Right lobe of liver (tissue), 6 donors: ENCODE measurements at regions not wholly inside any gene's neighbourhood (a gene's known extent, or its start where the extent isn't known, plus 50 kb on each side); places are given as distances from the start of the nearest gene placed in this dataset.

Experiments
- ATAC-seq, 4 donors: fragments of 200-7000 bp; cut with Tn5 transposase; one replicate each; pipeline ENCODE4 v1.9.1; 2020; ENCODE audit warnings: mild to moderate bottlenecking in 4 of 4, moderate library complexity in 4 of 4
- DNase-seq, 3 donors: peaks; one replicate each; pipeline ENCODE4 v3.0.0-alpha.2; 2020
- H3K27ac ChIP-seq, 3 donors: fragments of 200-600 bp; one replicate each; pipeline ENCODE4 v1.8.0; 2022
- H3K27me3 ChIP-seq, 2 donors: fragments of 200-600 bp; one replicate each; pipeline ENCODE4 v1.8.0; 2022
- H3K36me3 ChIP-seq, 4 donors: fragments of 200-600 bp; sonication (generic) in 1 of 4; one replicate each; pipeline versions ENCODE4 v1.5.1 to v1.8.0; 2017 to 2022; ENCODE audit warnings: control low read depth in 1 of 4
- H3K4me1 ChIP-seq, 4 donors: fragments of 200-600 bp; sonication (generic) in 1 of 4; one replicate each; pipeline versions ENCODE4 v1.5.1 to v1.8.0; 2017 to 2022; ENCODE audit warnings: control low read depth in 1 of 4
- H3K4me3 ChIP-seq, 3 donors: fragments of 200-600 bp; one replicate each; pipeline ENCODE4 v1.8.0; 2022
- H3K9me3 ChIP-seq, 4 donors: fragments of 200-600 bp; sonication (generic) in 1 of 4; one replicate each; pipeline versions ENCODE4 v1.5.1 to v1.8.0; 2017 to 2022; ENCODE audit warnings: control low read depth in 1 of 4
- POLR2A ChIP-seq: fragments of 450-650 bp; IDR thresholded peaks from one replicate; pipeline ENCODE4 v1.6.1; 2017; ENCODE audit warnings: antibody characterized with exemption, mild to moderate bottlenecking
- WGBS: methylation state at CpG from one replicate; pipeline ENCODE4 v1.1.6; 2018; ENCODE audit warnings: low coverage, low lambda C conversion rate; ENCODE audit not compliant: insufficient coverage; ENCODE audit errors: missing lambda C conversion rate; 5-methylcytosine and 5-hydroxymethylcytosine counted together
- intact Hi-C, 2 donors: fragments of 100-400 bp; cut with DNase I; formaldehyde crosslinking; loops; one replicate each; pipeline versions ENCODE4 v1.11.2 to v1.14.1; 2022
- TF ChIP-seq, protein P1 (sequence below), 4 donors: fragments of 200-600 bp in 3 of 4; fragments of 450-650 bp in 1 of 4; IDR thresholded peaks; one replicate each; pipeline versions ENCODE4 v1.5.1 to v1.8.0; 2016 to 2022; ENCODE audit warnings: antibody characterized with exemption in 4 of 4, mild to moderate bottlenecking in 2 of 4
- donor health status: DM: no; HTN: yes; CAD: no.
- donor health status: DM: no; HTN: no; CAD: no.
- donor health status: DM: no; HTN: no; CAD: no.
- donor health status: DM: no; HTN: yes; CAD: no.
- donor health status: DM: no; HTN: yes; CAD: no.

DNA sequence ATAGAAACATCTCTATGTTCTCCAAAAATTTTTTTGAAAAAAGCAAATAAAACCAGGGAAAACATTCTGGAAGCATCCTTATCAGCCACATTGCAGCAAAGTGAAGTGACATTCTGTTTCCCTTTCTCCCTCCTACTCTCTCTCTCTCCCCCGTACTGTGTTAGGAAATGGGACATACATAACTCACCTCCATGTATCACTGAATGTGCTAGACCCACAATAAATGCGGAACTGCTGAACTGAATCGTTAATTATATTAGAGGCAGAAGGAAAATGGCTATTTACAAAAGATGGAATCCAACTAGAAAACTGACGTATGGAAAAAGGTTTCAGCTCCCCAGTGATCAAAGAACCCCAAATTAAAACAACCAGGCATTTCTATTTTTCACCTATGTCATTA is 129.8 kb downstream of the MINAR1 start:
- Histone ChIP-seq H3K4me1 (no peaks in the 10 kb centered on the region), H3K36me3 (no peaks in the 10 kb centered on the region), H3K27ac (no peak overlapping the region), H3K9me3 (no peaks in the 10 kb centered on the region), H3K27me3 (no peaks in the 10 kb centered on the region), H3K4me3 (no peak overlapping the region)
- ATAC-seq (no peak), DNase-seq (no peak)
- WGBS = 64% methylated on average over 4 of the region's 4 CpGs
- intact Hi-C loops = no loop called here
- TF ChIP-seq, protein P1, sequence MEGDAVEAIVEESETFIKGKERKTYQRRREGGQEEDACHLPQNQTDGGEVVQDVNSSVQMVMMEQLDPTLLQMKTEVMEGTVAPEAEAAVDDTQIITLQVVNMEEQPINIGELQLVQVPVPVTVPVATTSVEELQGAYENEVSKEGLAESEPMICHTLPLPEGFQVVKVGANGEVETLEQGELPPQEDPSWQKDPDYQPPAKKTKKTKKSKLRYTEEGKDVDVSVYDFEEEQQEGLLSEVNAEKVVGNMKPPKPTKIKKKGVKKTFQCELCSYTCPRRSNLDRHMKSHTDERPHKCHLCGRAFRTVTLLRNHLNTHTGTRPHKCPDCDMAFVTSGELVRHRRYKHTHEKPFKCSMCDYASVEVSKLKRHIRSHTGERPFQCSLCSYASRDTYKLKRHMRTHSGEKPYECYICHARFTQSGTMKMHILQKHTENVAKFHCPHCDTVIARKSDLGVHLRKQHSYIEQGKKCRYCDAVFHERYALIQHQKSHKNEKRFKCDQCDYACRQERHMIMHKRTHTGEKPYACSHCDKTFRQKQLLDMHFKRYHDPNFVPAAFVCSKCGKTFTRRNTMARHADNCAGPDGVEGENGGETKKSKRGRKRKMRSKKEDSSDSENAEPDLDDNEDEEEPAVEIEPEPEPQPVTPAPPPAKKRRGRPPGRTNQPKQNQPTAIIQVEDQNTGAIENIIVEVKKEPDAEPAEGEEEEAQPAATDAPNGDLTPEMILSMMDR (IDR thresholded peaks at IDR 0.05) = no peak
- TF ChIP-seq POLR2A = no peak

DNA sequence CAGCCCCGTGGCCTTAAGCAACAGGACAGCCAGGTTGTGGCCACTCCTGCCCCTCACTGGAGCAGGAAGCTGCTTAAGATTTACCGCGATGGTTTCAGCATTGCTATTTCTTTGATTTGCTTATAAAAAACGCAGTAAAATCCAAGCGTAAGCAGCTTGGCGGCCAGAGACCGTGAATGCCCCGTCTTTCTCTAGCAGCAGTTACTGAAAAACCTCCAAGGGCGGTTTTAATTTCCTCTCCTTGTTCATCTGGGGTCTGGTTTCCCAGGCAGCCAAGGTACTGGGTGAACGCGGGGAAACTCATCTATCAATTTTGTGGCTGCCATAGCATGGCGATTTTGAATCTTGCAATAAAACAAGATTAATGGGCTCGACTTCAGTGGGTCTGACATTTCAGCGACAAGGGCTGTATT is 130.3 kb downstream of the MINAR1 start:
- H3K27ac ChIP-seq = no peak overlapping the region

DNA sequence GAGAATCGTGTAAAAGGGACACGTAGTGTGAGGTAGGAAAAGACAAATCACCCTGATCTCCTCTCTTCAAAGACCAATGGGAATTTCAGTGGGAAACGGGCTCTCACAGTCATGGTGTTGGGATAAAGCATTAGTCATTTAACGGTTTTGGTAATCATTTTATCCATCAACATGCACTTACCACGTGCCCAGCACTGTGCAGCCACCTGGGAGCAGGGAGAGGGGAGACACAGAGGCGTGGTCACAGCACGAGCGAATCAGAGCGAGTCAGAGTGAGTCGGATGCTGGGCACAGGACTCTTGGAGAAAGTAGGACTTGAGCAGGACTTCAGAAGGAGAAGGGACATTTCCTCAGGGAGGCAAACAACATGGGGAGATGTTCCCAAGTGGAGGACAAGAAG is 130.8 kb downstream of the MINAR1 start:
- TF ChIP-seq, protein P1 (IDR thresholded peaks at IDR 0.05) = no peak
- no peak for TF ChIP-seq POLR2A
- Histone ChIP-seq H3K9me3 (no peaks in the 10 kb centered on the region), H3K36me3 (no peaks in the 10 kb centered on the region), H3K4me3 (no peak overlapping the region), H3K27me3 (no peaks in the 10 kb centered on the region), H3K4me1 (no peaks in the 10 kb centered on the region), H3K27ac (no peak overlapping the region)
- no peak for ATAC-seq
- WGBS = 77% methylated on average over 10 of the region's 10 CpGs
- intact Hi-C loops = no loop called here
- no peak for DNase-seq

More for the DNA sequence above, 130.3 kb downstream of the MINAR1 start:
- Histone ChIP-seq H3K9me3 (no peaks in the 10 kb centered on the region), H3K4me3 (no peak overlapping the region), H3K4me1 (no peaks in the 10 kb centered on the region), H3K27me3 (no peaks in the 10 kb centered on the region), H3K36me3 (no peaks in the 10 kb centered on the region)
- intact Hi-C loops = no loop called here
- ATAC-seq (no peak), DNase-seq (no peak)
- TF ChIP-seq, protein P1 (IDR thresholded peaks at IDR 0.05) = no peak
- TF ChIP-seq POLR2A = no peak
- 76% methylated on average over 11 of the region's 14 CpGs for WGBS

DNA sequence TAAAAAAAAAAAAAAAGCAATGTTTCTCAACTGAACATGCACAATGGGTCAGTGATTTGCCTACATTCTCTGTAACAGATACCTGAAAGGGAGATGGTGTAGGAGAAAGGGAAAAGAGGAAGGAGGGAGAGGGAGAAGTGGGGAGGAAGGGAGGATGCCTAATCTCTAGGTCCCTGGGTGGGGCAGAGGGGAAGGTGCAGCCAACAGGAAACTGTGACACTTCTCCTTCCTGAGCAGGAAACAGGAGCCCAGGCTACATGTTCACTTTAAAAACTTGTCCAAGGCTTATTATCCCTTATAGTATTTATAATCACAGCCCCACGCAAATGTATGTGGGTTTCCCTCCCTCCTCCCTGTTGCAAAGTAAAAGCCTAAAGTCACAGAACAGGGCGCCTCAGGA is 137.9 kb downstream of the MINAR1 start:
- Histone ChIP-seq H3K4me3 (no peak overlapping the region), H3K36me3 (no peaks in the 10 kb centered on the region), H3K27me3 (no peaks in the 10 kb centered on the region), H3K9me3 (no peaks in the 10 kb centered on the region), H3K27ac (no peak overlapping the region), H3K4me1 (no peaks in the 10 kb centered on the region)
- 59% methylated on average over 2 of the region's 2 CpGs for WGBS
- TF ChIP-seq, protein P1 (IDR thresholded peaks at IDR 0.05) = no peak
- no peak for TF ChIP-seq POLR2A
- ATAC-seq (no peak), DNase-seq (no peak)
- intact Hi-C loops = no loop called here
